ENCODE measurements at regions not wholly inside any gene's neighbourhood (a gene's known extent, or its start where the extent isn't known, plus 50 kb on each side); places are given as distances from the start of the nearest gene placed in this dataset.

GRCh38 chr7:27459021-27459730 is 203.5 kb downstream of the HIBADH start:
- Mint-ChIP-seq H3K4me3 (no peak overlapping the region), H3K27ac (no peak overlapping the region), H3K36me3 (no peaks in the 10 kb centered on the region), H3K27me3 (peaks cover 19% of the 10 kb centered on the region), H3K4me1 (ENCODE audit: unreplicated experiment) (peaks cover 1% of the 10 kb centered on the region), H3K9me3 (no peaks in the 10 kb centered on the region)
- no peak for DNase-seq (ENCODE audit: extremely low spot score, unreplicated experiment)
- TF ChIP-seq, protein P1, sequence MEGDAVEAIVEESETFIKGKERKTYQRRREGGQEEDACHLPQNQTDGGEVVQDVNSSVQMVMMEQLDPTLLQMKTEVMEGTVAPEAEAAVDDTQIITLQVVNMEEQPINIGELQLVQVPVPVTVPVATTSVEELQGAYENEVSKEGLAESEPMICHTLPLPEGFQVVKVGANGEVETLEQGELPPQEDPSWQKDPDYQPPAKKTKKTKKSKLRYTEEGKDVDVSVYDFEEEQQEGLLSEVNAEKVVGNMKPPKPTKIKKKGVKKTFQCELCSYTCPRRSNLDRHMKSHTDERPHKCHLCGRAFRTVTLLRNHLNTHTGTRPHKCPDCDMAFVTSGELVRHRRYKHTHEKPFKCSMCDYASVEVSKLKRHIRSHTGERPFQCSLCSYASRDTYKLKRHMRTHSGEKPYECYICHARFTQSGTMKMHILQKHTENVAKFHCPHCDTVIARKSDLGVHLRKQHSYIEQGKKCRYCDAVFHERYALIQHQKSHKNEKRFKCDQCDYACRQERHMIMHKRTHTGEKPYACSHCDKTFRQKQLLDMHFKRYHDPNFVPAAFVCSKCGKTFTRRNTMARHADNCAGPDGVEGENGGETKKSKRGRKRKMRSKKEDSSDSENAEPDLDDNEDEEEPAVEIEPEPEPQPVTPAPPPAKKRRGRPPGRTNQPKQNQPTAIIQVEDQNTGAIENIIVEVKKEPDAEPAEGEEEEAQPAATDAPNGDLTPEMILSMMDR (conservative IDR thresholded peaks at IDR 0.05): no peak

DNA sequence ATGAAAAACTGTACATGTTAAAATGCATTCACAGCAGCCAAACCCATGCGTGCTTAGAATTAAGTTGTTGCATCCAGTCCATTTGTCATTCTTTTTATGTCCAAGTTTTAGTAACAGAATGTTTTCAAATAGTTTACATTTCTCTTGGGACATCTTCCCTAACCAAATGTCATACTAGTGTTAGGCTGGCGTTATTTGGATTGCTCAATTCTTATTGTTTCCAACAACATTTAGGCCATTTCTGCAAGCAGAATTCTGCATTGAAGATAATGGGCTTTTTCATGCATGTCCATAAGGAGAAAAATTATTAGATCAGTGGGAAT is 203.0 kb downstream of the HIBADH start:
- no peak overlapping the region for H3K4me3 Mint-ChIP-seq
- peaks cover 18% of the 10 kb centered on the region for H3K27me3 Mint-ChIP-seq
- no peaks in the 10 kb centered on the region for H3K4me1 Mint-ChIP-seq (ENCODE audit: unreplicated experiment)

GRCh38 chr7:27462575-27463270 is 200.0 kb downstream of the HIBADH start:
- no peak overlapping the region for H3K27ac Mint-ChIP-seq
- H3K4me1 Mint-ChIP-seq (ENCODE audit: unreplicated experiment): peaks cover 4% of the 10 kb centered on the region
- H3K27me3 Mint-ChIP-seq: peaks cover 32% of the 10 kb centered on the region
- H3K9me3 Mint-ChIP-seq: no peaks in the 10 kb centered on the region
- TF ChIP-seq, protein P1 (conservative IDR thresholded peaks at IDR 0.05): no peak
- H3K4me3 Mint-ChIP-seq: no peak overlapping the region
- H3K36me3 Mint-ChIP-seq: no peaks in the 10 kb centered on the region
- DNase-seq (ENCODE audit: extremely low spot score, unreplicated experiment): no peak

More for the DNA sequence above, 203.0 kb downstream of the HIBADH start:
- Mint-ChIP-seq H3K36me3 (no peaks in the 10 kb centered on the region), H3K27ac (no peak overlapping the region), H3K9me3 (no peaks in the 10 kb centered on the region)
- no peak for DNase-seq (ENCODE audit: extremely low spot score, unreplicated experiment)
- TF ChIP-seq, protein P1 (conservative IDR thresholded peaks at IDR 0.05): no peak

DNA sequence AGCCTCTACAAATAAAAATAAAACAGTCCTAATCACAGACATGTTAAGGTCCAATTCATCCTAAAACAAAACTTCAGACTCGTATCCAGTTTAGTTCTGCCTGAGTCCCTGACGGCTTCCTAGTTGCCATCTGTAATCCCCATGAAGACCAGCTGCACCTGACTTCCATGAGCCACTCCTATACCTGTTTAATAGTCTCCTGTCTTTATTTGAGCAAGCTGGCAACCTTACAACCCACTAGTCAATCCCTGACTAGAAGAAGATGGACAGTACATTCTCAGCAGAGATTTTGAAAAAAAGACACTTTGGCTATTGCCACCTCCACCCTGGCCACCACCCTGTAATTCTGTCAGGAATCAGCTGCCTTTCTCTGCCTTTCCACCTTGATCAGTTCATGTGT is 197.7 kb downstream of the HIBADH start:
- no peak for DNase-seq (ENCODE audit: extremely low spot score, unreplicated experiment)
- Mint-ChIP-seq H3K27me3 (peaks cover 33% of the 10 kb centered on the region), H3K4me1 (ENCODE audit: unreplicated experiment) (peaks cover 4% of the 10 kb centered on the region), H3K4me3 (no peak overlapping the region), H3K9me3 (no peaks in the 10 kb centered on the region), H3K36me3 (no peaks in the 10 kb centered on the region), H3K27ac (no peak overlapping the region)
- TF ChIP-seq, protein P1 (conservative IDR thresholded peaks at IDR 0.05): no peak

- DNase-seq (ENCODE audit: extremely low spot score, unreplicated experiment): no peak
- H3K36me3 Mint-ChIP-seq: no peaks in the 10 kb centered on the region
- no peak overlapping the region for H3K27ac Mint-ChIP-seq
- no peak overlapping the region for H3K4me3 Mint-ChIP-seq
- H3K4me1 Mint-ChIP-seq (ENCODE audit: unreplicated experiment): peaks cover 4% of the 10 kb centered on the region
- H3K27me3 Mint-ChIP-seq: peaks cover 33% of the 10 kb centered on the region
- TF ChIP-seq, protein P1 (conservative IDR thresholded peaks at IDR 0.05): no peak
- no peaks in the 10 kb centered on the region for H3K9me3 Mint-ChIP-seq
Observed at GRCh38 chr7:27466703-27467102, 196.0 kb downstream of the HIBADH start.

All from type B pancreatic cell (in vitro differentiated cells).